ENCODE measurements at regions not wholly inside any gene's neighbourhood (a gene's known extent, or its start where the extent isn't known, plus 50 kb on each side); places are given as distances from the start of the nearest gene placed in this dataset.
A peak's percentile ranks its signal among the peaks of the same experiment; 100 is the strongest.
"Not testable (repeated sequence)": the region's sequence is repeated elsewhere in the genome, so short reads cannot be mapped to it uniquely, and the experiment has no call there.

DNA sequence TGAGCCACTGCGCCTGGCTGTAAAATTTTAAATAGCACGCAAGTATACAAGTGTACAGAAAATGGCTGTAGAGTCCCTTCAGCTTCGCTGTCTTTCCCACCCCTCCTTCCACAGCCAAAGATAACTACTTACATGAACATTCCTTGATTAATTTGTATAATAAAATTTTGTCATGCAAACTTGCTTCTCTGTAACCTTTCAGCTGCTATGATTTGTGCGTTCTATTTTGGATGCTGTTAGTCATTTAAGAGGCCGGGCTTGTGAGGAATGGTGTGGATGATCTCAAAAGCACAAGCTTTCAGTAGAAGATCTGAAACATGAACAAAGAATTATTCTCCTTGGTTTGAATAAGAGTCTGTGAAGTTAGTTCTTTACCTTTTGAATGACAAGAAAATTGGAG lies 115.0 kb upstream of the TLE1 start:
- peak overlapping the region in 1 of 2 experiments; percentile 10; a peak in 1 of 4 replicates for H3K27ac ChIP-seq (ENCODE audit: low read depth in 2 of 2, low read length in 1 of 2)
- peaks cover 9% of the 10 kb centered on the region for H3F3A ChIP-seq (replicated peaks; ENCODE audit: insufficient read depth)
- 0 out of 4 replicates have a peak, but pooled peaks cover 0 to 6% of the 10 kb centered on the region in 2 experiments for H3K4me1 ChIP-seq (ENCODE audit: control insufficient read depth in 1 of 2, insufficient read depth in 2 of 2, low read depth in 1 of 2, low read length in 1 of 2)
- no peaks in the 10 kb centered on the region for H3K27me3 ChIP-seq (ENCODE audit: insufficient read depth)
- H3K36me3 ChIP-seq (replicated peaks in 1 of 2; ENCODE audit: control insufficient read depth in 1 of 2, insufficient read depth in 2 of 2, low read length in 1 of 2) = no peaks in the 10 kb centered on the region
- no peaks in the 10 kb centered on the region for H3K79me2 ChIP-seq (ENCODE audit: insufficient read depth)
- H3K4me3 ChIP-seq (ENCODE audit: low read depth in 2 of 2, low read length in 1 of 2) = no peak overlapping the region
- H4K20me1 ChIP-seq (ENCODE audit: insufficient read depth) = no peaks in the 10 kb centered on the region
- no peak for TF ChIP-seq GATA2 (CRISPR knock-in tag; IDR thresholded peaks at IDR 0.05)
- TF ChIP-seq EZH2phosphoT487 (IDR thresholded peaks at IDR 0.05; ENCODE audit: borderline replicate concordance, low read depth) = no peak
- DNase-seq = no peak
- H3K4me2 ChIP-seq = no peak overlapping the region
- 88% methylated on average over 5 of the region's 5 CpGs for WGBS (ENCODE audit: low lambda C conversion rate)
- CTCF ChIA-PET = no interaction called here
- POLR2A ChIA-PET = no interaction called here
- no peak overlapping the region for H2AFZ ChIP-seq (ENCODE audit: low read depth)
- no peak overlapping the region for H3K9ac ChIP-seq
- no peaks in the 10 kb centered on the region for H3K9me3 ChIP-seq
- no peaks in the 10 kb centered on the region for H3K9me2 ChIP-seq

DNA sequence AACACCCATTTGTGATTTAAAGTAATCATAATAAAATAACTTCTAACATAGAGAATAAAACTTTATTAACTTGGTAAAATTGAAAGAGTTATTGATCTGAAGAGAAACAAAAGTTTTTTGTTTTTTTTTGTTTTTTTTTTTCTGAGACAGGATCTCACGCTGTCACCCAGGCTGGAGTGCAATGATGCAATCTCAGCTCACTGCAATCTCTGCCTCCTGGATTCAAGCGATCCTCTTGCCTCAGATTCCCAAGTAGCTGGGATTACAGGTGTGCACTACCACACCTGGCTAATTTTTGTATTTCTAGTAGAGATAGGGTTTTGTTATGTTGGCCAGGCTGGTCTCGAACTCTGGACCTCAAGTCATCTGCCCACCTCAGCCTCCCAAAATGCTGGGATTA lies 116.5 kb upstream of the SPATA31D4 start:
- H3K9ac ChIP-seq; CTCF ChIA-PET; DNase-seq; H3K27me3 ChIP-seq (ENCODE audit: insufficient read depth); H3F3A ChIP-seq (replicated peaks; ENCODE audit: insufficient read depth); H4K20me1 ChIP-seq (ENCODE audit: insufficient read depth); H3K4me3 ChIP-seq (ENCODE audit: low read depth in 2 of 2, low read length in 1 of 2); H3K4me1 ChIP-seq (ENCODE audit: control insufficient read depth in 1 of 2, insufficient read depth in 2 of 2, low read depth in 1 of 2, low read length in 1 of 2); H3K79me2 ChIP-seq (ENCODE audit: insufficient read depth); H3K9me3 ChIP-seq; H3K36me3 ChIP-seq (replicated peaks in 1 of 2; ENCODE audit: control insufficient read depth in 1 of 2, insufficient read depth in 2 of 2, low read length in 1 of 2); H3K9me2 ChIP-seq; H2AFZ ChIP-seq (ENCODE audit: low read depth); H3K4me2 ChIP-seq; POLR2A ChIA-PET; H3K27ac ChIP-seq (ENCODE audit: low read depth in 2 of 2, low read length in 1 of 2): not testable (repeated sequence)
- WGBS (ENCODE audit: low lambda C conversion rate) = 87% methylated on average over 3 of the region's 3 CpGs

DNA sequence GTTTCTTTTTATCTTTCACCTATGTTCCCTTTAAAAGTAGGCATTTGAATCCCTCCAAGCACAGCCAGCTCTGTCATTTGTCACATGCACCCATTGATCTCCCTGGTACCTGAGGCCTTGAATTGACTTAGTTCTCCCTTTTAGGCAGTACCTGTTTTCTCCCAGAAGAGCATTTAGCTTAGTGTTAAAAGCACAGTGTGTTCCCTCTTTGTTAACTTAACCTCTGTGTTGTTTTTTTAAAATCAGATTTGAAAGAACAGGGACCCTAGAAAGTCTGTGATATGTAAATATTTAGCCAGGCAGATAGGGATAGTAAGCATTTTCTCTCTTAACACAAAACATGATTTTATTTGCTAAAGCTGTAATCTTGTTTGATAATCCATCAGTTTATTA lies 113.8 kb upstream of the SPATA31D4 start:
- H3F3A ChIP-seq (replicated peaks; ENCODE audit: insufficient read depth) = no peaks in the 10 kb centered on the region
- H3K79me2 ChIP-seq (ENCODE audit: insufficient read depth) = no peaks in the 10 kb centered on the region
- H4K20me1 ChIP-seq (ENCODE audit: insufficient read depth) = no peaks in the 10 kb centered on the region
- H3K27ac ChIP-seq (ENCODE audit: low read depth in 2 of 2, low read length in 1 of 2) = no peak overlapping the region
- no peaks in the 10 kb centered on the region for H3K9me3 ChIP-seq
- no peak overlapping the region for H2AFZ ChIP-seq (ENCODE audit: low read depth)
- H3K9me2 ChIP-seq = no peaks in the 10 kb centered on the region
- no peaks in the 10 kb centered on the region for H3K27me3 ChIP-seq (ENCODE audit: insufficient read depth)
- TF ChIP-seq GATA2 (CRISPR knock-in tag; IDR thresholded peaks at IDR 0.05) = peak; percentile 49; the same call in 1 of the 2 replicates
- TF ChIP-seq CHD2 (IDR thresholded peaks at IDR 0.05; ENCODE audit: low read length, partially characterized antibody) = no peak
- TF ChIP-seq GABPA (IDR thresholded peaks at IDR 0.05; ENCODE audit: low read depth) = no peak
- TF ChIP-seq FOXJ3 (CRISPR knock-in tag; IDR thresholded peaks at IDR 0.05) = no peak
- no peak for TF ChIP-seq SIN3A (IDR thresholded peaks at IDR 0.05; ENCODE audit: borderline replicate concordance, low read depth, low read length)
- H3K4me1 ChIP-seq (ENCODE audit: control insufficient read depth in 1 of 2, insufficient read depth in 2 of 2, low read depth in 1 of 2, low read length in 1 of 2) = no peaks in the 10 kb centered on the region; a peak in 1 of 4 replicates
- H3K4me3 ChIP-seq (ENCODE audit: low read depth in 2 of 2, low read length in 1 of 2) = no peak overlapping the region
- CTCF ChIA-PET = interaction anchor here (0.8 kb wide), 1 partner anchor 8 kb away, joined by 3 read pairs; no protein-coding TSS in a partner anchor
- POLR2A ChIA-PET = no interaction called here
- no peaks in the 10 kb centered on the region for H3K36me3 ChIP-seq (replicated peaks in 1 of 2; ENCODE audit: control insufficient read depth in 1 of 2, insufficient read depth in 2 of 2, low read length in 1 of 2)
- H3K9ac ChIP-seq = no peak overlapping the region
- no peak for DNase-seq
- H3K4me2 ChIP-seq = no peak overlapping the region
